ENCODE measurements at regions not wholly inside any gene's neighbourhood (a gene's known extent, or its start where the extent isn't known, plus 50 kb on each side); places are given as distances from the start of the nearest gene placed in this dataset.

GRCh38 chrX:147832707-147833348 lies 78.9 kb upstream of the FMR1 start:
- H3K4me3 Mint-ChIP-seq, result no peak overlapping the region

GRCh38 chrX:147838465-147839131 lies 73.1 kb upstream of the FMR1 start:
- no peaks in the 10 kb centered on the region for H3K4me1 Mint-ChIP-seq
- DNase-seq (no peak), ATAC-seq (no peak)
- no peak overlapping the region for H3K4me3 Mint-ChIP-seq
- no peaks in the 10 kb centered on the region for H3K36me3 Mint-ChIP-seq (ENCODE audit: low read depth)
- H3K9me3 Mint-ChIP-seq, result no peaks in the 10 kb centered on the region
- no peak overlapping the region for H3K27ac Mint-ChIP-seq
- H3K27me3 Mint-ChIP-seq, result no peaks in the 10 kb centered on the region

More at GRCh38 chrX:147832707-147833348, 78.9 kb upstream of the FMR1 start:
- Mint-ChIP-seq H3K27ac (no peak overlapping the region), H3K36me3 (ENCODE audit: low read depth) (no peaks in the 10 kb centered on the region), H3K9me3 (peaks cover 6% of the 10 kb centered on the region), H3K4me1 (no peaks in the 10 kb centered on the region), H3K27me3 (no peaks in the 10 kb centered on the region)
- DNase-seq (no peak), ATAC-seq (no peak)

GRCh38 chrX:147846676-147847075 lies 65.0 kb upstream of the FMR1 start:
- no peak overlapping the region for H3K4me3 Mint-ChIP-seq
- no peaks in the 10 kb centered on the region for H3K36me3 Mint-ChIP-seq (ENCODE audit: low read depth)
- no peaks in the 10 kb centered on the region for H3K4me1 Mint-ChIP-seq
- no peaks in the 10 kb centered on the region for H3K9me3 Mint-ChIP-seq
- DNase-seq (no peak), ATAC-seq (no peak)
- no peaks in the 10 kb centered on the region for H3K27me3 Mint-ChIP-seq
- H3K27ac Mint-ChIP-seq, result no peak overlapping the region

GRCh38 chrX:147847999-147848398 lies 63.7 kb upstream of the FMR1 start:
- DNase-seq, result no peak
- Mint-ChIP-seq H3K36me3 (ENCODE audit: low read depth) (no peaks in the 10 kb centered on the region), H3K4me1 (no peaks in the 10 kb centered on the region), H3K27me3 (no peaks in the 10 kb centered on the region), H3K27ac (no peak overlapping the region), H3K9me3 (no peaks in the 10 kb centered on the region), H3K4me3 (no peak overlapping the region)
- ATAC-seq, result no peak

GRCh38 chrX:147848543-147849443 lies 62.9 kb upstream of the FMR1 start:
- Mint-ChIP-seq H3K4me1 (no peaks in the 10 kb centered on the region), H3K36me3 (ENCODE audit: low read depth) (no peaks in the 10 kb centered on the region), H3K4me3 (no peak overlapping the region)

GRCh38 chrX:147850875-147851274 lies 60.8 kb upstream of the FMR1 start:
- Mint-ChIP-seq H3K27me3 (no peaks in the 10 kb centered on the region), H3K27ac (no peak overlapping the region), H3K9me3 (no peaks in the 10 kb centered on the region), H3K36me3 (ENCODE audit: low read depth) (no peaks in the 10 kb centered on the region), H3K4me1 (no peaks in the 10 kb centered on the region), H3K4me3 (no peak overlapping the region)
- no peak for ATAC-seq
- no peak for DNase-seq

More at GRCh38 chrX:147848543-147849443, 62.9 kb upstream of the FMR1 start:
- H3K9me3 Mint-ChIP-seq, result no peaks in the 10 kb centered on the region
- no peaks in the 10 kb centered on the region for H3K27me3 Mint-ChIP-seq
- DNase-seq (no peak), ATAC-seq (no peak)
- peak overlapping the region; percentile 9 for H3K27ac Mint-ChIP-seq

- no peaks in the 10 kb centered on the region for H3K4me1 Mint-ChIP-seq
- peaks cover 2% of the 10 kb centered on the region for H3K27me3 Mint-ChIP-seq
- no peak for ATAC-seq
- H3K36me3 Mint-ChIP-seq (ENCODE audit: low read depth), result no peaks in the 10 kb centered on the region
- no peak overlapping the region for H3K27ac Mint-ChIP-seq
- H3K9me3 Mint-ChIP-seq, result no peaks in the 10 kb centered on the region
- no peak overlapping the region for H3K4me3 Mint-ChIP-seq
- no peak for DNase-seq
These were observed 58.0 kb upstream of the FMR1 start for GRCh38 chrX:147853701-147854100.

GRCh38 chrX:147859666-147860065 lies 52.1 kb upstream of the FMR1 start:
- ATAC-seq (no peak), DNase-seq (no peak)
- Mint-ChIP-seq H3K36me3 (ENCODE audit: low read depth) (no peaks in the 10 kb centered on the region), H3K27ac (no peak overlapping the region), H3K4me3 (no peak overlapping the region), H3K4me1 (no peaks in the 10 kb centered on the region), H3K9me3 (no peaks in the 10 kb centered on the region), H3K27me3 (peaks cover 2% of the 10 kb centered on the region)

Data from activated naive CD8-positive, alpha-beta T cell treated with anti-CD3 and anti-CD28 coated beads, Interleukin-2, amount 50 U/mL, for 24 hours (primary cell).